Endothelial cell (in vitro differentiated cells): ENCODE measurements at regions not wholly inside any gene's neighbourhood (a gene's known extent, or its start where the extent isn't known, plus 50 kb on each side); places are given as distances from the start of the nearest gene placed in this dataset.

ENCODE experiments used
- DNase-seq: peaks from one replicate; pipeline ENCODE4 v3.0.0; 2021; ENCODE audit warnings: low spot score
- H3K27ac Mint-ChIP-seq: one replicate; pipeline ENCODE4 v1.8.0; 2021; ENCODE audit warnings: mixed read lengths, inconsistent platforms; ENCODE audit not compliant: unreplicated experiment
- H3K27me3 Mint-ChIP-seq: one replicate; pipeline ENCODE4 v1.8.0; 2021; ENCODE audit warnings: mild to moderate bottlenecking, moderate library complexity, mixed read lengths, inconsistent platforms; ENCODE audit not compliant: unreplicated experiment
- H3K36me3 Mint-ChIP-seq: one replicate; pipeline ENCODE4 v1.8.0; 2021; ENCODE audit warnings: mild to moderate bottlenecking, low read depth, mixed read lengths, inconsistent platforms; ENCODE audit not compliant: unreplicated experiment
- H3K4me1 Mint-ChIP-seq: one replicate; pipeline ENCODE4 v1.8.0; 2021; ENCODE audit warnings: mild to moderate bottlenecking, mixed read lengths, inconsistent platforms; ENCODE audit not compliant: unreplicated experiment
- H3K4me3 Mint-ChIP-seq: one replicate; pipeline ENCODE4 v1.8.0; 2021; ENCODE audit warnings: mild to moderate bottlenecking, mixed read lengths, inconsistent platforms; ENCODE audit not compliant: unreplicated experiment
- H3K9me3 Mint-ChIP-seq: one replicate; pipeline ENCODE4 v1.8.0; 2021; ENCODE audit warnings: mixed read lengths, inconsistent platforms; ENCODE audit not compliant: unreplicated experiment
- CTCF ChIP-seq: fragments of 200-600 bp; sonication (generic); IDR thresholded peaks from one replicate; pipeline ENCODE4 v1.5.0; 2021; ENCODE audit warnings: antibody characterized with exemption; ENCODE audit not compliant: unreplicated experiment

GRCh38 chr13:97145057-97145456 lies 77.1 kb upstream of the MBNL2 start:
- H3K4me1 Mint-ChIP-seq: peaks cover 16% of the 10 kb centered on the region
- H3K27me3 Mint-ChIP-seq: peaks cover 10% of the 10 kb centered on the region
- H3K36me3 Mint-ChIP-seq: no peaks in the 10 kb centered on the region
- no peak for DNase-seq
- H3K9me3 Mint-ChIP-seq: no peaks in the 10 kb centered on the region
- H3K4me3 Mint-ChIP-seq: no peak overlapping the region
- no peak for TF ChIP-seq CTCF
- H3K27ac Mint-ChIP-seq: no peak overlapping the region

GRCh38 chr13:97148894-97149293 lies 73.2 kb upstream of the MBNL2 start:
- DNase-seq: no peak
- H3K36me3 Mint-ChIP-seq: no peaks in the 10 kb centered on the region
- peaks cover 7% of the 10 kb centered on the region for H3K27me3 Mint-ChIP-seq
- H3K4me1 Mint-ChIP-seq: no peaks in the 10 kb centered on the region
- H3K27ac Mint-ChIP-seq: no peak overlapping the region
- H3K4me3 Mint-ChIP-seq: no peak overlapping the region
- TF ChIP-seq CTCF: no peak
- H3K9me3 Mint-ChIP-seq: no peaks in the 10 kb centered on the region

- TF ChIP-seq CTCF: no peak
These were observed 61.7 kb upstream of the MBNL2 start for GRCh38 chr13:97160421-97160820.

GRCh38 chr13:97161582-97162231 lies 60.4 kb upstream of the MBNL2 start:
- H3K9me3 Mint-ChIP-seq: no peaks in the 10 kb centered on the region
- no peak overlapping the region for H3K27ac Mint-ChIP-seq

More at GRCh38 chr13:97160421-97160820, 61.7 kb upstream of the MBNL2 start:
- Mint-ChIP-seq H3K36me3 (no peaks in the 10 kb centered on the region), H3K27ac (no peak overlapping the region), H3K27me3 (no peaks in the 10 kb centered on the region), H3K4me1 (no peaks in the 10 kb centered on the region), H3K4me3 (no peak overlapping the region), H3K9me3 (no peaks in the 10 kb centered on the region)
- DNase-seq: no peak

More at GRCh38 chr13:97161582-97162231, 60.4 kb upstream of the MBNL2 start:
- no peak for DNase-seq
- no peak for TF ChIP-seq CTCF
- H3K36me3 Mint-ChIP-seq: no peaks in the 10 kb centered on the region
- no peak overlapping the region for H3K4me3 Mint-ChIP-seq
- H3K27me3 Mint-ChIP-seq: no peaks in the 10 kb centered on the region
- no peaks in the 10 kb centered on the region for H3K4me1 Mint-ChIP-seq
